GM18505 (cell line): ENCODE measurements at regions not wholly inside any gene's neighbourhood (a gene's known extent, or its start where the extent isn't known, plus 50 kb on each side); places are given as distances from the start of the nearest gene placed in this dataset.

Source experiments
- ATAC-seq: cut with Tn5 transposase; IDR thresholded peaks from one replicate; pipeline ENCODE4 v1.9.1; 2021; ENCODE audit not compliant: unreplicated experiment
- POLR2A ChIP-seq: IDR thresholded peaks from 4 replicates; pipeline ENCODE4 v1.6.1; 2011; ENCODE audit warnings: borderline replicate concordance; ENCODE audit not compliant: insufficient read depth, insufficient read length; ENCODE audit errors: extremely low read depth

GRCh38 chr9:20023210-20023905, 234.5 kb upstream of the SLC24A2 start:
- no peak for TF ChIP-seq POLR2A
- ATAC-seq = no peak

GRCh38 chr9:20022410-20022809, 233.6 kb upstream of the SLC24A2 start:
- no peak for ATAC-seq
- TF ChIP-seq POLR2A = no peak

- ATAC-seq = no peak
- no peak for TF ChIP-seq POLR2A
These were observed 227.8 kb upstream of the SLC24A2 start for GRCh38 chr9:20016611-20017010.

GRCh38 chr9:20015427-20015931, 226.6 kb upstream of the SLC24A2 start:
- peak; percentile 56 for ATAC-seq
- no peak for TF ChIP-seq POLR2A

- no peak for ATAC-seq
- TF ChIP-seq POLR2A = no peak
These were observed 225.3 kb upstream of the SLC24A2 start for GRCh38 chr9:20014168-20014567.

- no peak for ATAC-seq
These were observed 223.4 kb upstream of the SLC24A2 start for GRCh38 chr9:20012232-20012631.

GRCh38 chr9:20009606-20010005, 220.8 kb upstream of the SLC24A2 start:
- no peak for ATAC-seq
- no peak for TF ChIP-seq POLR2A

More at GRCh38 chr9:20012232-20012631, 223.4 kb upstream of the SLC24A2 start:
- TF ChIP-seq POLR2A = no peak

GRCh38 chr9:20002011-20002410, 213.2 kb upstream of the SLC24A2 start:
- no peak for ATAC-seq
- TF ChIP-seq POLR2A = no peak

- ATAC-seq = no peak
These were observed 212.2 kb upstream of the SLC24A2 start for GRCh38 chr9:20001058-20001457.

GRCh38 chr9:19999491-20000057, 210.7 kb upstream of the SLC24A2 start:
- peak; percentile 88 for ATAC-seq
- no peak for TF ChIP-seq POLR2A

More at GRCh38 chr9:20001058-20001457, 212.2 kb upstream of the SLC24A2 start:
- TF ChIP-seq POLR2A = no peak

- ATAC-seq = no peak
- no peak for TF ChIP-seq POLR2A
These were observed 210.1 kb upstream of the SLC24A2 start for GRCh38 chr9:19998823-19999455.

- ATAC-seq = no peak
- no peak for TF ChIP-seq POLR2A
These were observed 209.3 kb upstream of the SLC24A2 start for GRCh38 chr9:19998153-19998552.

- no peak for TF ChIP-seq POLR2A
- ATAC-seq = no peak
These were observed 206.8 kb upstream of the SLC24A2 start for GRCh38 chr9:19995619-19996018.

- no peak for ATAC-seq
- no peak for TF ChIP-seq POLR2A
These were observed 205.5 kb upstream of the SLC24A2 start for GRCh38 chr9:19994296-19994695.
